ENCODE measurements at regions not wholly inside any gene's neighbourhood (a gene's known extent, or its start where the extent isn't known, plus 50 kb on each side); places are given as distances from the start of the nearest gene placed in this dataset.

DNA sequence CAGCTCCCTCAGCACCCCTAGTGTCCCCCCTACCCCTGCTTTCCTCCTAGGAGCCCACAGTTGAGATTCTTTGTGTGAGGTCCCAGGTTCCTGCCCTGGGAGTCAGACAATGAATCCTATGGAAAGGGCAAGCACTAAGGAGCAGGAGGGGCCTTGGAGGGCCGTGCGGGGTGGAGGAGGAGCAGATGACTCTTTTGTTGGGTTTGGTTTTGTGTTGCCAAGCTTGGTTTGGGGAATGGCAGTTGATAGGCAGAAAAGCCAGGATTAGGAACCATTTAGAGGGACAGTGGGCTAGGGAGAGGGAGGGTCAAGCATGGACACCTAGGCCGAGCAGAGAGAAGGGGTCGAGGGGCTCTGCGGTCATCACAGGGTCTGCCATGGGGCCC lies 61.6 kb upstream of the SPTLC1 start:
- no peak overlapping the region for H3K27ac ChIP-seq (ENCODE audit: low read length)
- no peaks in the 10 kb centered on the region for H3K27me3 ChIP-seq (ENCODE audit: control insufficient read depth, insufficient read depth, low read length)
- no peaks in the 10 kb centered on the region for H3K36me3 ChIP-seq (ENCODE audit: control insufficient read depth, insufficient read depth, low read length)
- peaks cover 30% of the 10 kb centered on the region for H3K4me1 ChIP-seq (ENCODE audit: control insufficient read depth, insufficient read depth, low read length)
- H3K4me3 ChIP-seq (ENCODE audit: low read length), result no peak overlapping the region
- peaks cover 5% of the 10 kb centered on the region for H3K9me3 ChIP-seq (replicated peaks; ENCODE audit: control insufficient read depth, low read depth, low read length)
- no peak for DNase-seq
- WGBS (ENCODE audit: insufficient coverage), result 89% methylated on average over 5 of the region's 5 CpGs

GRCh38 chr9:92176068-92176799 lies 61.0 kb upstream of the SPTLC1 start:
- Histone ChIP-seq H3K4me3 (ENCODE audit: low read length) (no peak overlapping the region), H3K9me3 (replicated peaks; ENCODE audit: control insufficient read depth, low read depth, low read length) (peaks cover 5% of the 10 kb centered on the region), H3K4me1 (ENCODE audit: control insufficient read depth, insufficient read depth, low read length) (peaks cover 27% of the 10 kb centered on the region), H3K27me3 (ENCODE audit: control insufficient read depth, insufficient read depth, low read length) (no peaks in the 10 kb centered on the region), H3K27ac (ENCODE audit: low read length) (no peak overlapping the region), H3K36me3 (ENCODE audit: control insufficient read depth, insufficient read depth, low read length) (no peaks in the 10 kb centered on the region)
- DNase-seq, result no peak
- 70% methylated on average over 8 of the region's 9 CpGs for WGBS (ENCODE audit: insufficient coverage)

GRCh38 chr9:92175441-92175840 lies 60.2 kb upstream of the SPTLC1 start:
- peaks cover 5% of the 10 kb centered on the region for H3K9me3 ChIP-seq (replicated peaks; ENCODE audit: control insufficient read depth, low read depth, low read length)
- 83% methylated on average over 1 of the region's 2 CpGs for WGBS (ENCODE audit: insufficient coverage)
- no peak for DNase-seq
- no peak overlapping the region for H3K4me3 ChIP-seq (ENCODE audit: low read length)
- H3K27ac ChIP-seq (ENCODE audit: low read length), result no peak overlapping the region
- H3K4me1 ChIP-seq (ENCODE audit: control insufficient read depth, insufficient read depth, low read length), result peaks cover 19% of the 10 kb centered on the region
- H3K36me3 ChIP-seq (ENCODE audit: control insufficient read depth, insufficient read depth, low read length), result no peaks in the 10 kb centered on the region
- H3K27me3 ChIP-seq (ENCODE audit: control insufficient read depth, insufficient read depth, low read length), result no peaks in the 10 kb centered on the region

GRCh38 chr9:92173318-92173717 lies 58.1 kb upstream of the SPTLC1 start:
- H3K9me3 ChIP-seq (replicated peaks; ENCODE audit: control insufficient read depth, low read depth, low read length), result peaks cover 5% of the 10 kb centered on the region
- 85% methylated on average over 6 of the region's 7 CpGs for WGBS (ENCODE audit: insufficient coverage)
- no peak for DNase-seq
- H3K4me3 ChIP-seq (ENCODE audit: low read length), result no peak overlapping the region
- H3K27me3 ChIP-seq (ENCODE audit: control insufficient read depth, insufficient read depth, low read length), result no peaks in the 10 kb centered on the region
- H3K36me3 ChIP-seq (ENCODE audit: control insufficient read depth, insufficient read depth, low read length), result no peaks in the 10 kb centered on the region
- peaks cover 6% of the 10 kb centered on the region for H3K4me1 ChIP-seq (ENCODE audit: control insufficient read depth, insufficient read depth, low read length)
- H3K27ac ChIP-seq (ENCODE audit: low read length), result no peak overlapping the region

DNA sequence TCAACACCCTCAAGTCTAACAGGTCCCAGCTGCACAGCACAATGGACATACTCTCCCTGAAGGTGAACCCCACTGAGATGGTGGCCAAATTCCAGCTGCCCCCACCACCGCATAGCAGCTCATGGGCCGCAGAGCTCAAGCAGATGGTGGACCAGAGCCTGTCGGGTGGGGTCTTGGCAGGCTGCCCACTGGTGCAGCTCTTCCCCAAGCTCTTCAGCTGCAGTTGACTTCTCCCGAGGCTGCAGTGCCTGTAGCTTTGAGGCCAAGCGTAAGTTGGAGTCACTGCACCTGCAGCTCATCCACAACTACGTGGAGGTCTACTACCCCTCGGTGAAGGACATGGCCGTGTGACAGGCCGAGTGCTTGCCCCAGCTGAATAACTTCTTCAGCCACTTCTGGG lies 56.6 kb upstream of the SPTLC1 start:
- 74% methylated on average over 9 of the region's 9 CpGs for WGBS (ENCODE audit: insufficient coverage)
- peaks cover 5% of the 10 kb centered on the region for H3K9me3 ChIP-seq (replicated peaks; ENCODE audit: control insufficient read depth, low read depth, low read length)
- no peaks in the 10 kb centered on the region for H3K36me3 ChIP-seq (ENCODE audit: control insufficient read depth, insufficient read depth, low read length)
- H3K4me3 ChIP-seq (ENCODE audit: low read length), result no peak overlapping the region
- H3K27me3 ChIP-seq (ENCODE audit: control insufficient read depth, insufficient read depth, low read length), result no peaks in the 10 kb centered on the region
- DNase-seq, result no peak
- H3K27ac ChIP-seq (ENCODE audit: low read length), result no peak overlapping the region
- H3K4me1 ChIP-seq (ENCODE audit: control insufficient read depth, insufficient read depth, low read length), result peaks cover 6% of the 10 kb centered on the region

DNA sequence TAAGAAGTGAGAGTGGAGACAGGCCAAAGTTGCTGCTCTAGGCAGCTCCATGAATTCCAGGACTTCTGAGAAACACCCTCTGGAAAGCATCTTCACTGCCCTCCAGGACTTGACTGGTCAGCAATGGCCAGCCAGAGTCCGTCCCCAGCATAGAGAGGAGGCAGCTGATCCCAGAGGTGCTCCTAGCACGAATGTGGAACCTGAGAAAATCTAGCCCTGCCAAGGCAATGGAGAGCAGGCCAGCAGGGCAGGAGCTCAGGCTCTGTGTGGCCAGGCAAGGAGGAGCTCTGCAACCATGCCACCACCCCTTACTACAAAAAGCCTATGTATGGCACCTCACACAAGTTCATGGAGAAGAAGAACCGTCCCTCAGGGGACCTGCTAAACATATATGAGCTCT lies 56.1 kb upstream of the SPTLC1 start:
- Histone ChIP-seq H3K36me3 (ENCODE audit: control insufficient read depth, insufficient read depth, low read length) (no peaks in the 10 kb centered on the region), H3K9me3 (replicated peaks; ENCODE audit: control insufficient read depth, low read depth, low read length) (peaks cover 5% of the 10 kb centered on the region), H3K27me3 (ENCODE audit: control insufficient read depth, insufficient read depth, low read length) (no peaks in the 10 kb centered on the region), H3K4me1 (ENCODE audit: control insufficient read depth, insufficient read depth, low read length) (peaks cover 3% of the 10 kb centered on the region), H3K4me3 (ENCODE audit: low read length) (no peak overlapping the region), H3K27ac (ENCODE audit: low read length) (no peak overlapping the region)
- WGBS (ENCODE audit: insufficient coverage), result 73% methylated on average over 3 of the region's 3 CpGs
- no peak for DNase-seq

- H3K27me3 ChIP-seq (ENCODE audit: control insufficient read depth, insufficient read depth, low read length), result no peaks in the 10 kb centered on the region
- 48% methylated on average over 2 of the region's 9 CpGs for WGBS (ENCODE audit: insufficient coverage)
- H3K27ac ChIP-seq (ENCODE audit: low read length), result no peak overlapping the region
- DNase-seq, result no peak
- no peaks in the 10 kb centered on the region for H3K4me1 ChIP-seq (ENCODE audit: control insufficient read depth, insufficient read depth, low read length)
- H3K36me3 ChIP-seq (ENCODE audit: control insufficient read depth, insufficient read depth, low read length), result no peaks in the 10 kb centered on the region
- H3K4me3 ChIP-seq (ENCODE audit: low read length), result no peak overlapping the region
- H3K9me3 ChIP-seq (replicated peaks; ENCODE audit: control insufficient read depth, low read depth, low read length), result peaks cover 5% of the 10 kb centered on the region
Observed at GRCh38 chr9:92170848-92171247, 55.6 kb upstream of the SPTLC1 start.

DNA sequence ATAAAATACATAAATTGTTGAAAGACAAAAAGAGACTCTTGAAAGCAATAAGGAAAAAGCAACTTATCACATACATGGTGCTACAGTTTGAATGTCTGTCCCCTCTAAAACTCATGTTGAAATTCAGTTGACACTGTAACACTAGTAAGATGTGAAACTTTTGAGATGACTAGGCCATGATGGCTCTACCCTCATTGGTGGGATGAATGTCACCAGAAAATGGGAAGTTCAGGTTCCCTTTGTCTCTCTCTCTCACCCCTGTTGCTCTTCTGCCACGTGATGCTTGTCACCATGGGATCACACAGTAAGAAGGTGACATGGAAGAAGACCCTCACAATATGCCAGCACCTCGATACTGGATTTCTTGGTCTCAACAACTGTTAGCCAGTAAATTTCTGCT lies 50.3 kb upstream of the SPTLC1 start:
- H3K9me3 ChIP-seq (replicated peaks; ENCODE audit: control insufficient read depth, low read depth, low read length), result peaks cover 4% of the 10 kb centered on the region
- no peaks in the 10 kb centered on the region for H3K36me3 ChIP-seq (ENCODE audit: control insufficient read depth, insufficient read depth, low read length)
- no peaks in the 10 kb centered on the region for H3K4me1 ChIP-seq (ENCODE audit: control insufficient read depth, insufficient read depth, low read length)
- peaks cover 2% of the 10 kb centered on the region for H3K27me3 ChIP-seq (ENCODE audit: control insufficient read depth, insufficient read depth, low read length)
- DNase-seq, result no peak
- H3K27ac ChIP-seq (ENCODE audit: low read length), result no peak overlapping the region
- H3K4me3 ChIP-seq (ENCODE audit: low read length), result no peak overlapping the region
- 100% methylated on average over 1 of the region's 2 CpGs for WGBS (ENCODE audit: insufficient coverage)
